IPS DF 6.9 (cell line): ENCODE measurements at regions not wholly inside any gene's neighbourhood (a gene's known extent, or its start where the extent isn't known, plus 50 kb on each side); places are given as distances from the start of the nearest gene placed in this dataset.

Experiments used
- DNase-seq: peaks from one replicate; pipeline ENCODE4 v3.0.0-alpha.2; 2013; ENCODE audit warnings: low read depth, low spot score
- H3K27ac ChIP-seq: one replicate; pipeline ENCODE4 v1.5.1; 2013; ENCODE audit warnings: low read length, control low read depth
- H3K27me3 ChIP-seq: 2 replicates; pipeline ENCODE4 v1.6.1; 2013; ENCODE audit warnings: mild to moderate bottlenecking, low read length; ENCODE audit not compliant: control insufficient read depth, insufficient read depth
- H3K36me3 ChIP-seq: 2 replicates; pipeline ENCODE4 v1.6.1; 2013; ENCODE audit warnings: low read length; ENCODE audit not compliant: control insufficient read depth, insufficient read depth
- H3K4me1 ChIP-seq: 2 replicates; pipeline ENCODE4 v1.6.1; 2013; ENCODE audit warnings: low read length; ENCODE audit not compliant: control insufficient read depth, insufficient read depth
- H3K4me3 ChIP-seq: 2 replicates; pipeline ENCODE4 v1.5.1; 2013; ENCODE audit warnings: mild to moderate bottlenecking, low read length
- H3K9me3 ChIP-seq: 2 replicates; pipeline ENCODE4 v1.6.1; 2013; ENCODE audit warnings: low read length, inconsistent platforms; ENCODE audit not compliant: control insufficient read depth, insufficient read depth
- WGBS: extraction: QIAGEN DNeasy Blood & Tissue Kit; methylation state at CpG from one replicate; pipeline ENCODE4 v1.1.7; 2013; ENCODE audit warnings: mixed read lengths, missing lambda C conversion rate; ENCODE audit not compliant: insufficient read length, insufficient coverage; 5-methylcytosine and 5-hydroxymethylcytosine counted together

DNA sequence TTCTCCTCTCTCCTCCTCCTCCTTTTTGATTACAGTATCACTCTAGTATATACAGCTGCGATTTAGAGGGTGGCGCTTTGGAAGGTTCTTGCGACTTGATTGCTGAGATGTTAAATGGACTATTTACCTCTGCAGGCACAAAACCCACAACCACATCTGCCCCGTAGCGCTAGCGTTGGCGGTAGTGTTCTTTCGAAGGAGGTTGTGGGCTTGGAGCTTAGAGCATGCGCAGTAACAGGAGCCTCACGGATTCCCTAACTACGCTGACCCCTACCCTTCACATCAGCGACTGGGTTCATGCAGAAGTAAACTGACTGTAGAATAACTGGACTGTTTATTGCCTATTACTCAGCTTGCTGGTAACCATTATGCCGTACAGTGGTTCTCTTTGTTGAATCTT, 58.0 kb downstream of the CGGBP1 start:
- H3K4me3 ChIP-seq, result no peak overlapping the region
- no peak for DNase-seq
- no peaks in the 10 kb centered on the region for H3K4me1 ChIP-seq
- H3K27ac ChIP-seq, result no peak overlapping the region
- no peaks in the 10 kb centered on the region for H3K36me3 ChIP-seq
- H3K27me3 ChIP-seq, result no peaks in the 10 kb centered on the region
- H3K9me3 ChIP-seq, result no peaks in the 10 kb centered on the region
- WGBS, result no CpG with 5 or more reads among the region's 13 CpGs

DNA sequence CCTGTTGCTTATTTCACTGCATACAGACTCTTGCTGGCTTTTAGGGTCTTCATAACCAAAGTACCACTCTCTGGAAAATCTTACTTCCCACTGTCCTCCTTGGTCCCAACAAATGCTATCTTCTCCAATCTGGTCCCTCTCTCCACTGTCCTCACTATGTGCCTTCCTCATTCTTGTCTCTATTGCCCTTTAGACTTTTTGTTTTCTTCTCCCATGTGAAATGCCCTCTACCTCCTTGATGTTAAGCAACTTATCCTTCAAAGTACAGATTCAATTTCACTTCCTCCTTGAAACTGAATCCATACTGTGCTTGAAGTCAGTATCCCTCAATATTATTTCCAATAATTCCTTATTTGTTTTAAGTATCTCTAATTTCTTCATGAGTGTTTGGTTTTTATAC, 60.8 kb downstream of the CGGBP1 start:
- Histone ChIP-seq H3K36me3 (no peaks in the 10 kb centered on the region), H3K27me3 (no peaks in the 10 kb centered on the region), H3K9me3 (no peaks in the 10 kb centered on the region), H3K4me3 (no peak overlapping the region), H3K27ac (no peak overlapping the region), H3K4me1 (no peaks in the 10 kb centered on the region)
- no peak for DNase-seq

DNA sequence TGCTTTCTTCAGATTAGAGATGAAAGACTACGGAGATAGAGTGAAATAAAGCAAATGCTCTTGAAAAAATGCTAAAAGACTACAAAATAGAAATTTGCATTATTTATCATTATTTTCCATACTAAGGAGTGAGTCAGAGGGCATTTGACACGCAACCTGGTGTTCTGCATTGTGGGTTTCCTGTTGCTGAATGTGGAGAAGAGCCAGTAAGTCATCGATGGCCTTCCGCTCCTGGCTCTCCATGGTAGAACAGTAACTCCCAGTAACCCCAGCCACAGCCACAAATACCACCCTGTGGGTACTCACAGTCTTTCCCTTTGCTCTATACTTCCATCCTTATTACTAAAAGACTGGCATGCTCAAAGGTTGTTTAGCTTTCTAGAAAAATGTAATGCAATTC, 61.5 kb downstream of the CGGBP1 start:
- H3K9me3 ChIP-seq, result no peaks in the 10 kb centered on the region
- H3K4me1 ChIP-seq, result no peaks in the 10 kb centered on the region
- no peak overlapping the region for H3K27ac ChIP-seq
- no peaks in the 10 kb centered on the region for H3K27me3 ChIP-seq
- no CpG with 5 or more reads among the region's 4 CpGs for WGBS
- no peak for DNase-seq
- no peak overlapping the region for H3K4me3 ChIP-seq
- no peaks in the 10 kb centered on the region for H3K36me3 ChIP-seq

DNA sequence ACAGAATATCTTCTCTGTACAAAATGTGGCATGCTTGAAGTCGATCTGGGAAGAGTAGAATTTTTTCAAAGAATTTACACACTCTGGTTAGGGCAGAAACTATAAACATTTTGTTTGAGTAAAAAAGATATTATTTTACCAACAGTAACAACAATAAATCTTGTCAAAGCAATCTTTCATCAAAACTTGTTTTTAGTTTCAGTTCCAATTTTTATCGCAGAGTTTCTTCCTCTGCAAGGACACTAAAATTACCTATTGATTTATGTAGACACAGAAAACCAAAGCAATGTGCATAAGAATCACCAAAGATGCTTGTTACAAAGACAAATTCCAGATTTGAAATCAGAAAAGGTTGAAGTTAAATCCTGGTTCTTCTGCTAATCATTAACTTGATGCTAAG, 61.9 kb downstream of the CGGBP1 start:
- no peak overlapping the region for H3K27ac ChIP-seq
- DNase-seq, result no peak
- WGBS, result no CpG with 5 or more reads among the region's 2 CpGs
- no peaks in the 10 kb centered on the region for H3K36me3 ChIP-seq
- H3K4me3 ChIP-seq, result no peak overlapping the region
- H3K9me3 ChIP-seq, result no peaks in the 10 kb centered on the region
- no peaks in the 10 kb centered on the region for H3K4me1 ChIP-seq
- H3K27me3 ChIP-seq, result no peaks in the 10 kb centered on the region

DNA sequence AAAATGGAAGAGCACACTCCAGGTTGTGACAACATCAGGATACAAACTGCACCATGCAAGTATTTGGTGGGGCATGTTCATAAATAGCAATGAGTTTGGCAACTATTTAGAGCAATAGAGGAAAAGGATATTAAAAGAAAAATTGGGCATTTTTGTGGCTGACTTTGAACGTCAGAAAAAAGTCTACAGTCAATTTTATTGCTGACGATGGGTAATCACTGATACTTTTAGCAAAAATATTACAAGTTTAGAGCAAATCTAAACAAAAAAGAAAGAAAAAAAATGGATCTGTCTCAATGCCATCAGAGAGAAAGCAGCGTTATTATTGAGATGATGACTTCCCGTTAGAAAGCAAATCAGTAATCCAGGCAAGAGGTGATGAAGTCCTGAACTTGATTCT, 65.2 kb downstream of the CGGBP1 start:
- no CpG with 5 or more reads among the region's 4 CpGs for WGBS

DNA sequence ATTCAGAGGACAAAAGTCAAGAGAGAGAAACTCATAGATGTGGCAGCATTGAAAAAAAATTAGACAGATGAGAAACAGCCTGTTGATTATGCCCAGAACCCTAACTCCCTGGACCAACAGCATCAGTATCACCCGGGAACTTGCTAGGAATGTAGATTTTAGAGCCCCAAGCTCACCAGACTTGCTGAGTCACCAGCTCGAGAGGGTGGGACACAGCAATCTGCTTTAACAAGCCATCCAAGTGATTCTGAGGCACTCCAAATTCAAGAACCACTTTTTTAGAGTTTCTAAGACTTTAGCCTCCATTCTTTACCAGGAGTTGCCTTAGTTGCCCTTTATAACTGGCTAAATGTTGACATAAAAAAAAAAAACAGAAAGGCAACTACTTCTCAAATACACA, 70.9 kb downstream of the CGGBP1 start:
- no peaks in the 10 kb centered on the region for H3K9me3 ChIP-seq
- no peak overlapping the region for H3K27ac ChIP-seq
- no peaks in the 10 kb centered on the region for H3K4me1 ChIP-seq
- DNase-seq, result no peak
- H3K4me3 ChIP-seq, result no peak overlapping the region
- no peaks in the 10 kb centered on the region for H3K36me3 ChIP-seq
- no peaks in the 10 kb centered on the region for H3K27me3 ChIP-seq
- WGBS, result no CpG with 5 or more reads among the region's 2 CpGs

More for the DNA sequence above, 65.2 kb downstream of the CGGBP1 start:
- DNase-seq, result no peak
- H3K4me1 ChIP-seq, result no peaks in the 10 kb centered on the region
- no peaks in the 10 kb centered on the region for H3K36me3 ChIP-seq
- no peaks in the 10 kb centered on the region for H3K9me3 ChIP-seq
- H3K27me3 ChIP-seq, result no peaks in the 10 kb centered on the region
- no peak overlapping the region for H3K4me3 ChIP-seq
- H3K27ac ChIP-seq, result no peak overlapping the region

DNA sequence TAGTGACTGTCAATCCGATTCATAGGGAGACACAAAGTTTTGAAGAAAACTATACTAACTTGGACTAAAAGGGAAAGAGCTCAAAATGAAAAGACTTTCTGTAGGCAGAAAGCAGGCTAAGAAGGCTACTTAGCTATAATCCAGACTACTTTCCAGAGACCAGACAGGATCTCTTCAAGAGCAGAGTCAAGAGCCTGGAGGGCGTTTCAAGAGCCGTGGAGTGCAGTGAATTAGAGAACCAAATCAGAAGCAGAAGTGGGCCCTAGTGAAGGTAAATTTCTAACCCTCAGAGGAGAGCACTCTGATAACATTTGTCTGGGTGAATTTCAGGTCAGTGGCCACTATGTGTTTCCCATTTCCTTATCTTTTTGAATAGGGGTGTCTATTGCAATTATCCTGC, 76.4 kb downstream of the CGGBP1 start:
- H3K36me3 ChIP-seq, result no peaks in the 10 kb centered on the region
- no CpG with 5 or more reads among the region's 3 CpGs for WGBS
- no peaks in the 10 kb centered on the region; the same call in 1 of the 2 replicates for H3K9me3 ChIP-seq
- no peak for DNase-seq
- H3K4me3 ChIP-seq, result no peak overlapping the region
- H3K27me3 ChIP-seq, result no peaks in the 10 kb centered on the region
- H3K27ac ChIP-seq, result no peak overlapping the region
- H3K4me1 ChIP-seq, result no peaks in the 10 kb centered on the region

DNA sequence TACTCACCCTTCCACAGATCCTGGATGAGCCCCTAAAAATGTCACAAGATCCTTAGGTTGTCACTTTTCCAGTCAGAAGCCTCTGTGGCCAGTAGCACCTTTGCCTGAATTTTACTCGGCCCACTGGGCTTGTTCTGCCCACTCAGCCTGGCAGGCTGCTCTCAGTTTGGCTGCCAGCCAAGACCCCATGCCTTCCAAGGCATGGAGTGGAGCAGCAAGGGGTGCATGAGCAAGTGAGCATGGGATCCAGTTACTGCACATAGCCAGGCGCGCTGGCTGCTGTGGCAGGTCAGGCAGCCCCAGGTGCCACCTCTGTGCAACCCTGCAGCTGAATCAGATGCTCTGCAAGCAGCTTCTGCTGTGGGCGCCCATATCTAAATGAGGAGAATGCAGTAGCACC, 79.3 kb downstream of the CGGBP1 start:
- Histone ChIP-seq H3K27ac (no peak overlapping the region), H3K4me3 (no peak overlapping the region), H3K36me3 (no peaks in the 10 kb centered on the region), H3K9me3 (no peaks in the 10 kb centered on the region; the same call in 1 of the 2 replicates), H3K27me3 (no peaks in the 10 kb centered on the region), H3K4me1 (no peaks in the 10 kb centered on the region)
- DNase-seq, result no peak
- no CpG with 5 or more reads among the region's 4 CpGs for WGBS

DNA sequence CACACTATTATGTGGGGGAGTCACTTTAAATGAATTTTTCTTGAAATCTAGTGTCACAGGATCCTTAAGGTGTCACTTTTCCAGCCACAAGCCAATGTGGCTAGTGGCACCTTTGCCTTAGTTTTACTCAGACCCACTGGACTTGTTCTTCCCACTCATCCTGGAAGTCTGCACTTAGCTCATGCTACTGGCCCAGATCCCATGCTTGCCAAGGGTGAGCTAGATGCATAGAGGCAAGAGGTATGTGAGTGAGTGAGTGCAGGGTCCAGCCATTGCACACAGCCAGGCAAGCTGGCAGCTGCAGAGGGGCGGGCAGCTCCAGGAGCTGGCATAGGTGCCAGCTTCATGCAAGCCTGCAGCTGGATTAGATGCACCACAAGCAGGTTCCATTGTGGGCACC, 81.0 kb downstream of the CGGBP1 start:
- DNase-seq, result no peak
- Histone ChIP-seq H3K4me1 (no peaks in the 10 kb centered on the region), H3K9me3 (no peaks in the 10 kb centered on the region; the same call in 1 of the 2 replicates), H3K4me3 (no peak overlapping the region), H3K27ac (no peak overlapping the region), H3K27me3 (no peaks in the 10 kb centered on the region), H3K36me3 (no peaks in the 10 kb centered on the region)
- WGBS, result no CpG with 5 or more reads among the region's 1 CpG

DNA sequence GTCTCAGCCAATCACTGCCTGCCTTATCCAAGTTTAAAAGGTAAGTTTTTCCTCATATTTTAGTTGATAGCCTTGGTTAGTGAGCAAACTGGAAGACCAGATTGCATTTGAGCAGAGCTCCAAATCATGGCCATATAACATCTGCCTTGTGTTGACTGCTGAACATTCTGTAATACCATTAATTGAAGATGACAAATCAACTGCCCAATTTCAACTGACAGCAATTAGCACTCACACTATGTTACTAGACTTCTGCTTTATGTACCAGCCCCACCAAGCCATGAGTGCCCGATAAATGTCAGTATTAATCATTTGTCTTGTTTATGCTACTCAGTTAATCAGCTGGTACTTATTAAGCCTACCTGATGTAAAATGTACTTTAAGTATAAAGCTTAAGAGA, 83.1 kb downstream of the CGGBP1 start:
- WGBS, result no CpG with 5 or more reads among the region's 1 CpG
- DNase-seq, result no peak
- Histone ChIP-seq H3K27ac (no peak overlapping the region), H3K27me3 (no peaks in the 10 kb centered on the region), H3K4me1 (no peaks in the 10 kb centered on the region), H3K9me3 (no peaks in the 10 kb centered on the region; the same call in 1 of the 2 replicates), H3K36me3 (no peaks in the 10 kb centered on the region), H3K4me3 (no peak overlapping the region)

DNA sequence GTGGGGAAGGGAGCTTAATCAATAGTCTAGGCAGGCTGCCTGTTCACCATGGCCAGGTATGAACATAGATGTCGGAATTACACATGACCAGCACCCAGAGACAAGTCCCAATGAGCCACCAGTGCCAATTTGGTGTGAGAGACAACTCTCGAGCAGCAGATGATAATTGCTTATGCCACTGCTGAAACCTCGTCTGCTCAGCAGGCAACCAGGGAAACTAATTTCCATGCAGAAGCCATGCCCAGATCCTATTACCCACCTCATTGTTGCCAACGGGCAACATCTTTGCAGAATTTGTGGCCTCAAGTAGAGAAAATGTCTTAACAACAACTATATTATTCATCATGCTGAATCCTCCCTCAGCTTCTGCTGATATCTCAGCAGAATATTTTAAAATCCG, 84.9 kb downstream of the CGGBP1 start:
- no peak overlapping the region for H3K4me3 ChIP-seq
- H3K36me3 ChIP-seq, result no peaks in the 10 kb centered on the region
- H3K27me3 ChIP-seq, result no peaks in the 10 kb centered on the region
- H3K9me3 ChIP-seq, result no peaks in the 10 kb centered on the region
- WGBS, result no CpG with 5 or more reads among the region's 5 CpGs
- H3K27ac ChIP-seq, result no peak overlapping the region
- no peak for DNase-seq
- no peaks in the 10 kb centered on the region for H3K4me1 ChIP-seq
